ENCODE measurements at regions not wholly inside any gene's neighbourhood (a gene's known extent, or its start where the extent isn't known, plus 50 kb on each side); places are given as distances from the start of the nearest gene placed in this dataset.

DNA sequence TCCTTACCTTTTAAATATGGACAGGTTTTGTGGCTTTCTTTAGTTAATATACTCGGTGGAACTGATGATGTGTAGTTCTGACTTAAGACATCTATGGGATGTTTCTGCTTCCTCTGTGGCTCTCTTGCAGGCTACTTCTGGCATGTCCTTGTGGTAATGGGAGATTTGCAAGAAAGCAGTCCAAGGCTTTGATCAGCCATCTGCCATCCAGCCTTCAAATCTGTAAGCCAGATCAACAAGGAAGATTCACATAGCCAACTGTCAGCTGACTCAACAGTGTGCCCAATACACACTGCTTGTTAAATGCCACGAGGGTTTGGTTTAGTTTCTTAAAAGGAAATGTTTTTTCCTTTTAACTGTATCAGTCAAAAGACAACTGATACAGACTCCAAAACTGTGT, 722.2 kb upstream of the CHRM3 start:
- TF ChIP-seq, protein P1, sequence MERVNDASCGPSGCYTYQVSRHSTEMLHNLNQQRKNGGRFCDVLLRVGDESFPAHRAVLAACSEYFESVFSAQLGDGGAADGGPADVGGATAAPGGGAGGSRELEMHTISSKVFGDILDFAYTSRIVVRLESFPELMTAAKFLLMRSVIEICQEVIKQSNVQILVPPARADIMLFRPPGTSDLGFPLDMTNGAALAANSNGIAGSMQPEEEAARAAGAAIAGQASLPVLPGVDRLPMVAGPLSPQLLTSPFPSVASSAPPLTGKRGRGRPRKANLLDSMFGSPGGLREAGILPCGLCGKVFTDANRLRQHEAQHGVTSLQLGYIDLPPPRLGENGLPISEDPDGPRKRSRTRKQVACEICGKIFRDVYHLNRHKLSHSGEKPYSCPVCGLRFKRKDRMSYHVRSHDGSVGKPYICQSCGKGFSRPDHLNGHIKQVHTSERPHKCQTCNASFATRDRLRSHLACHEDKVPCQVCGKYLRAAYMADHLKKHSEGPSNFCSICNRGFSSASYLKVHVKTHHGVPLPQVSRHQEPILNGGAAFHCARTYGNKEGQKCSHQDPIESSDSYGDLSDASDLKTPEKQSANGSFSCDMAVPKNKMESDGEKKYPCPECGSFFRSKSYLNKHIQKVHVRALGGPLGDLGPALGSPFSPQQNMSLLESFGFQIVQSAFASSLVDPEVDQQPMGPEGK (CRISPR knock-in tag; IDR thresholded peaks at IDR 0.05; ENCODE audit: borderline replicate concordance): no peak
- no peak for ATAC-seq

DNA sequence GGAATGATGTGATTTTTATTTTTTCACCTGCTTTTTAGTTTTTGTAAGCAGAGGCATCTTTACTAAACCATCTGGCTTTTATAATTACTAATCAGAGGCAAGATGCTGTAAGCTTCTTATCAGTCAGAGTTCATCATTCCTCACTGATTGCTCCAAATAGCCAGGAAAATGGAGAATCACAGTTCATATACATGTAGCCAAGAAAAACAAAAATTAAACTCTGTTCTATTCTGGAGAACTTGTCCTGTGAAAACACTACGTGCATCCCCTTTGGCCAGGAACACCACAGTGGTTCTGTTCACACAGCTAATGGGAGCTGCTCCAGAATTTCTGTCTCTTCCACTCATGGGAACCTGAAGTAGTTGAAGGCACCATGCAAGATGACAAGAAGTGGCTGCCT, 725.5 kb upstream of the CHRM3 start:
- TF ChIP-seq ZNF565 (CRISPR knock-in tag; conservative IDR thresholded peaks at IDR 0.05; ENCODE audit: low read depth): 0 out of 2 replicates have a peak, but pooled peaks have one; percentile 7
- TF ChIP-seq ZFP3 (CRISPR knock-in tag; IDR thresholded peaks at IDR 0.05): no peak
- peak; percentile 90 for TF ChIP-seq ISL1 (CRISPR knock-in tag; IDR thresholded peaks at IDR 0.05)
- no peak; the same call in 2 of the 3 replicates for ATAC-seq

DNA sequence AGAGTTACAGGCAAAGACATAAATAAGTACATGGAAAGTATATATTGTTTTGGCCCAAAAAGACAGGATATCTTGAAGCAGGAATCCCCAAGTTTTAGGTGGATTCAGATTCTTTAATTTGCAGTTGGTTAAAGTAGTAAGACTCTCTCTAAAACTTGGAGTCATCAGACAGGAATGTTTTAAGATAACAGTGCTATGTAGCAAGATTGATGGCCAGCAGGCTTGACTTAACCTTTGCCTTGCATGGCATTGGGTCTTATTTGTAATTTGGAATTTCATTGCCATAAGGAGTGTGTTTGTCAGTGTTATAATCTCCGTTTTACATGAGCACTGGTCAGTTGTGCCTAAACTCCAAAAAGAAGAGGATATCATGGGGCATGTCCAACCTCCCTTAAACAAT, 727.6 kb upstream of the CHRM3 start:
- TF ChIP-seq RARB (CRISPR knock-in tag; IDR thresholded peaks at IDR 0.05) (no peak), ISL1 (CRISPR knock-in tag; IDR thresholded peaks at IDR 0.05) (peak; percentile 78)
- peak; percentile 80 for ATAC-seq

DNA sequence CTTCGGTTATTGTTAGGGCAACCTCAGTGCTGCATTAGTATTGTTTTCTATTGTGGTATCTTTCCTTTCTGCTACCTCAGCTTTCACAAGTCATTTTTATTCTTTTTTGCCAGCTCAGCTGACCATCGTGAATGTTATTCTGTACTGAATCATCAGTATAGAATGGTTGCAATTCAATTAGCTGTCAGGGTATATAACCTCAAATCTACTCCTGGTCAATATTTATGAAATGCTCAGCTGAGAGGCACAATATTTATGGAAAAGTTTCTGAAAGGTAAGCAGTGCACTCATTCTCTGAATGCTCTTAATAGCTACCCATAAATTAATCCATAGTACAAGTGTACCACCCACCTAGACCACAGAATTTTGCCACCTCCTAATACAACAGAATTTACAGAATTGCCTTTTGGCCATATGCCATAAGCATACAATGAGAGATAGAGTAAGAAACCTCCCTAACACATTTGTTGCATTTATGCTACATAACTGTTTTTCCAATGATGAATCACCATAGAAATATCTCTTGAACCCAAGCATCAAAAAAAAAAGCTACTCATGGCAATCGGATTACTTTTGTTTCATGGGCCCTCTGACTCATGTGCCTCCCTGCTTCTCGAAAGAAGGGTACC, 732.6 kb upstream of the CHRM3 start:
- peak; percentile 88 for ATAC-seq
- TF ChIP-seq RARB (CRISPR knock-in tag; IDR thresholded peaks at IDR 0.05): no peak
- TF ChIP-seq, protein P2, sequence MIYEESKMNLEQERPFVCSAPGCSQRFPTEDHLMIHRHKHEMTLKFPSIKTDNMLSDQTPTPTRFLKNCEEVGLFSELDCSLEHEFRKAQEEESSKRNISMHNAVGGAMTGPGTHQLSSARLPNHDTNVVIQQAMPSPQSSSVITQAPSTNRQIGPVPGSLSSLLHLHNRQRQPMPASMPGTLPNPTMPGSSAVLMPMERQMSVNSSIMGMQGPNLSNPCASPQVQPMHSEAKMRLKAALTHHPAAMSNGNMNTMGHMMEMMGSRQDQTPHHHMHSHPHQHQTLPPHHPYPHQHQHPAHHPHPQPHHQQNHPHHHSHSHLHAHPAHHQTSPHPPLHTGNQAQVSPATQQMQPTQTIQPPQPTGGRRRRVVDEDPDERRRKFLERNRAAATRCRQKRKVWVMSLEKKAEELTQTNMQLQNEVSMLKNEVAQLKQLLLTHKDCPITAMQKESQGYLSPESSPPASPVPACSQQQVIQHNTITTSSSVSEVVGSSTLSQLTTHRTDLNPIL (CRISPR knock-in tag; IDR thresholded peaks at IDR 0.05; ENCODE audit: low read depth): no peak
- TF ChIP-seq, protein P3, sequence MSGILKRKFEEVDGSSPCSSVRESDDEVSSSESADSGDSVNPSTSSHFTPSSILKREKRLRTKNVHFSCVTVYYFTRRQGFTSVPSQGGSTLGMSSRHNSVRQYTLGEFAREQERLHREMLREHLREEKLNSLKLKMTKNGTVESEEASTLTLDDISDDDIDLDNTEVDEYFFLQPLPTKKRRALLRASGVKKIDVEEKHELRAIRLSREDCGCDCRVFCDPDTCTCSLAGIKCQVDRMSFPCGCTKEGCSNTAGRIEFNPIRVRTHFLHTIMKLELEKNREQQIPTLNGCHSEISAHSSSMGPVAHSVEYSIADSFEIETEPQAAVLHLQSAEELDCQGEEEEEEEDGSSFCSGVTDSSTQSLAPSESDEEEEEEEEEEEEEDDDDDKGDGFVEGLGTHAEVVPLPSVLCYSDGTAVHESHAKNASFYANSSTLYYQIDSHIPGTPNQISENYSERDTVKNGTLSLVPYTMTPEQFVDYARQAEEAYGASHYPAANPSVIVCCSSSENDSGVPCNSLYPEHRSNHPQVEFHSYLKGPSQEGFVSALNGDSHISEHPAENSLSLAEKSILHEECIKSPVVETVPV (CRISPR knock-in tag; IDR thresholded peaks at IDR 0.05): no peak
- TF ChIP-seq TOX (CRISPR knock-in tag; IDR thresholded peaks at IDR 0.05; ENCODE audit: borderline replicate concordance): peak; percentile 90
- no peak for TF ChIP-seq ZC3H10 (CRISPR knock-in tag; IDR thresholded peaks at IDR 0.05)
- no peak for TF ChIP-seq ARNTL (CRISPR knock-in tag; IDR thresholded peaks at IDR 0.05; ENCODE audit: borderline replicate concordance, low read depth)
- no peak for TF ChIP-seq ZFP3 (CRISPR knock-in tag; IDR thresholded peaks at IDR 0.05)
- TF ChIP-seq ZNF70 (CRISPR knock-in tag; IDR thresholded peaks at IDR 0.05): no peak
- TF ChIP-seq ZFP30 (CRISPR knock-in tag; IDR thresholded peaks at IDR 0.05): no peak
- no peak for TF ChIP-seq ESRRG (CRISPR knock-in tag; IDR thresholded peaks at IDR 0.05)
- TF ChIP-seq ZNF8 (CRISPR knock-in tag; IDR thresholded peaks at IDR 0.05): no peak
- TF ChIP-seq ISL1 (CRISPR knock-in tag; IDR thresholded peaks at IDR 0.05): peak; percentile 91
- no peak for TF ChIP-seq BACH2 (CRISPR knock-in tag; IDR thresholded peaks at IDR 0.05; ENCODE audit: borderline replicate concordance)
- TF ChIP-seq SNAI2 (CRISPR knock-in tag; IDR thresholded peaks at IDR 0.05): no peak
- TF ChIP-seq, protein P4, sequence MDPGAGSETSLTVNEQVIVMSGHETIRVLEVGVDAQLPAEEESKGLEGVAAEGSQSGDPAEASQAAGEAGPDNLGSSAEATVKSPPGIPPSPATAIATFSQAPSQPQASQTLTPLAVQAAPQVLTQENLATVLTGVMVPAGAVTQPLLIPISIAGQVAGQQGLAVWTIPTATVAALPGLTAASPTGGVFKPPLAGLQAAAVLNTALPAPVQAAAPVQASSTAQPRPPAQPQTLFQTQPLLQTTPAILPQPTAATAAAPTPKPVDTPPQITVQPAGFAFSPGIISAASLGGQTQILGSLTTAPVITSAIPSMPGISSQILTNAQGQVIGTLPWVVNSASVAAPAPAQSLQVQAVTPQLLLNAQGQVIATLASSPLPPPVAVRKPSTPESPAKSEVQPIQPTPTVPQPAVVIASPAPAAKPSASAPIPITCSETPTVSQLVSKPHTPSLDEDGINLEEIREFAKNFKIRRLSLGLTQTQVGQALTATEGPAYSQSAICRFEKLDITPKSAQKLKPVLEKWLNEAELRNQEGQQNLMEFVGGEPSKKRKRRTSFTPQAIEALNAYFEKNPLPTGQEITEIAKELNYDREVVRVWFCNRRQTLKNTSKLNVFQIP (CRISPR knock-in tag; IDR thresholded peaks at IDR 0.05; ENCODE audit: borderline replicate concordance, low read depth): peak; percentile 91; the same call in 1 of the 2 replicates
- no peak for TF ChIP-seq PPARA (CRISPR knock-in tag; IDR thresholded peaks at IDR 0.05; ENCODE audit: borderline replicate concordance)
- TF ChIP-seq, protein P1 (CRISPR knock-in tag; IDR thresholded peaks at IDR 0.05; ENCODE audit: borderline replicate concordance): no peak
- TF ChIP-seq CSDC2 (CRISPR knock-in tag; IDR thresholded peaks at IDR 0.05): no peak
- no peak for TF ChIP-seq ZNF565 (CRISPR knock-in tag; conservative IDR thresholded peaks at IDR 0.05; ENCODE audit: low read depth)
- TF ChIP-seq OSR1 (CRISPR knock-in tag; IDR thresholded peaks at IDR 0.05): no peak
- TF ChIP-seq GLIS3 (CRISPR knock-in tag; IDR thresholded peaks at IDR 0.05): no peak
- TF ChIP-seq, protein P5, sequence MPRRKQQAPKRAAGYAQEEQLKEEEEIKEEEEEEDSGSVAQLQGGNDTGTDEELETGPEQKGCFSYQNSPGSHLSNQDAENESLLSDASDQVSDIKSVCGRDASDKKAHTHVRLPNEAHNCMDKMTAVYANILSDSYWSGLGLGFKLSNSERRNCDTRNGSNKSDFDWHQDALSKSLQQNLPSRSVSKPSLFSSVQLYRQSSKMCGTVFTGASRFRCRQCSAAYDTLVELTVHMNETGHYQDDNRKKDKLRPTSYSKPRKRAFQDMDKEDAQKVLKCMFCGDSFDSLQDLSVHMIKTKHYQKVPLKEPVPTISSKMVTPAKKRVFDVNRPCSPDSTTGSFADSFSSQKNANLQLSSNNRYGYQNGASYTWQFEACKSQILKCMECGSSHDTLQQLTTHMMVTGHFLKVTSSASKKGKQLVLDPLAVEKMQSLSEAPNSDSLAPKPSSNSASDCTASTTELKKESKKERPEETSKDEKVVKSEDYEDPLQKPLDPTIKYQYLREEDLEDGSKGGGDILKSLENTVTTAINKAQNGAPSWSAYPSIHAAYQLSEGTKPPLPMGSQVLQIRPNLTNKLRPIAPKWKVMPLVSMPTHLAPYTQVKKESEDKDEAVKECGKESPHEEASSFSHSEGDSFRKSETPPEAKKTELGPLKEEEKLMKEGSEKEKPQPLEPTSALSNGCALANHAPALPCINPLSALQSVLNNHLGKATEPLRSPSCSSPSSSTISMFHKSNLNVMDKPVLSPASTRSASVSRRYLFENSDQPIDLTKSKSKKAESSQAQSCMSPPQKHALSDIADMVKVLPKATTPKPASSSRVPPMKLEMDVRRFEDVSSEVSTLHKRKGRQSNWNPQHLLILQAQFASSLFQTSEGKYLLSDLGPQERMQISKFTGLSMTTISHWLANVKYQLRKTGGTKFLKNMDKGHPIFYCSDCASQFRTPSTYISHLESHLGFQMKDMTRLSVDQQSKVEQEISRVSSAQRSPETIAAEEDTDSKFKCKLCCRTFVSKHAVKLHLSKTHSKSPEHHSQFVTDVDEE (CRISPR knock-in tag; IDR thresholded peaks at IDR 0.05): no peak
- no peak for TF ChIP-seq TCF4 (CRISPR knock-in tag; IDR thresholded peaks at IDR 0.05; ENCODE audit: borderline replicate concordance)

All from SK-N-SH treated with all-trans-retinoic acid at 6 μM for 48 hours (cell line).